GM12864 (cell line): ENCODE measurements at regions not wholly inside any gene's neighbourhood (a gene's known extent, or its start where the extent isn't known, plus 50 kb on each side); places are given as distances from the start of the nearest gene placed in this dataset.

Experiments used
- DNase-seq: peaks from one replicate; pipeline ENCODE4 v3.0.0-alpha.2; 2011; ENCODE audit warnings: low read depth
- H3K4me3 ChIP-seq: 2 replicates; pipeline ENCODE4 v1.5.1; 2011; ENCODE audit warnings: mild to moderate bottlenecking, low read depth, low read length, control low read depth
- CTCF ChIP-seq: IDR thresholded peaks from 2 replicates; pipeline ENCODE4 v1.5.1; 2011; ENCODE audit warnings: low read depth, mild to moderate bottlenecking, moderate library complexity, low read length, control low read depth, inconsistent platforms; ENCODE audit errors: missing control alignments

GRCh38 chrX:39476604-39477021 lies 621.1 kb downstream of the BCOR start:
- no peak for DNase-seq
- no peak overlapping the region for H3K4me3 ChIP-seq
- no peak for TF ChIP-seq CTCF

GRCh38 chrX:39477031-39477761 lies 620.6 kb downstream of the BCOR start:
- no peak overlapping the region for H3K4me3 ChIP-seq
- no peak for DNase-seq

GRCh38 chrX:39477762-39478120 lies 620.0 kb downstream of the BCOR start:
- TF ChIP-seq CTCF = no peak
- no peak overlapping the region for H3K4me3 ChIP-seq
- no peak for DNase-seq

More at GRCh38 chrX:39477031-39477761, 620.6 kb downstream of the BCOR start:
- peak; percentile 61 for TF ChIP-seq CTCF

GRCh38 chrX:39479856-39480255 lies 617.9 kb downstream of the BCOR start:
- TF ChIP-seq CTCF = no peak
- DNase-seq = no peak
- H3K4me3 ChIP-seq = no peak overlapping the region

GRCh38 chrX:39480963-39481362 lies 616.8 kb downstream of the BCOR start:
- DNase-seq = no peak
- H3K4me3 ChIP-seq = no peak overlapping the region
- no peak for TF ChIP-seq CTCF

DNA sequence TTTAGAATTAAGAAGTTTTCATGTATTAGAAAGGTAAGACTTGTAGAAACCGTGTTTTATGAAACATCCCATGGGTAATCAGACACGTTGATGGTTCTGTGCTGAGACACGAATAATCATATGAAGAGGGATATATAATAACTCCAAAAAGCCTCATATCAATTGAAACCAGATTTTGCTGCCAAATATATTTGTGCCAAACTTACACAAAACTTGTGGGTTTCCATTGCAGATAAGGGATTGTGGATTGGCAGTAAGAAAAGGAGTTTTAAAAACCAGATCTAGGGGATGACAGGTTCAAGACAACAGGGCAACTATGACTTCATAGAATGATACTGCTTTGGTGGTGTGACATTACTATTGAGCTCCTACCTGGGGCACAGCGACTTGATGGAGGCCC lies 616.1 kb downstream of the BCOR start:
- no peak for TF ChIP-seq CTCF
- no peak for DNase-seq
- no peak overlapping the region for H3K4me3 ChIP-seq
